ENCODE measurements at regions not wholly inside any gene's neighbourhood (a gene's known extent, or its start where the extent isn't known, plus 50 kb on each side); places are given as distances from the start of the nearest gene placed in this dataset.

- TF ChIP-seq, protein P1, sequence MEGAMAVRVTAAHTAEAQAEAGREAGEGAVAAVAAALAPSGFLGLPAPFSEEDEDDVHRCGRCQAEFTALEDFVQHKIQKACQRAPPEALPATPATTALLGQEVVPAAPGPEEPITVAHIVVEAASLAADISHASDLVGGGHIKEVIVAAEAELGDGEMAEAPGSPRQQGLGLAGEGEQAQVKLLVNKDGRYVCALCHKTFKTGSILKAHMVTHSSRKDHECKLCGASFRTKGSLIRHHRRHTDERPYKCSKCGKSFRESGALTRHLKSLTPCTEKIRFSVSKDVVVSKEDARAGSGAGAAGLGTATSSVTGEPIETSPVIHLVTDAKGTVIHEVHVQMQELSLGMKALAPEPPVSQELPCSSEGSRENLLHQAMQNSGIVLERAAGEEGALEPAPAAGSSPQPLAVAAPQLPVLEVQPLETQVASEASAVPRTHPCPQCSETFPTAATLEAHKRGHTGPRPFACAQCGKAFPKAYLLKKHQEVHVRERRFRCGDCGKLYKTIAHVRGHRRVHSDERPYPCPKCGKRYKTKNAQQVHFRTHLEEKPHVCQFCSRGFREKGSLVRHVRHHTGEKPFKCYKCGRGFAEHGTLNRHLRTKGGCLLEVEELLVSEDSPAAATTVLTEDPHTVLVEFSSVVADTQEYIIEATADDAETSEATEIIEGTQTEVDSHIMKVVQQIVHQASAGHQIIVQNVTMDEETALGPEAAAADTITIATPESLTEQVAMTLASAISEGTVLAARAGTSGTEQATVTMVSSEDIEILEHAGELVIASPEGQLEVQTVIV (IDR thresholded peaks at IDR 0.05; ENCODE audit: borderline replicate concordance, partially characterized antibody): no peak
- no peak for TF ChIP-seq GABPA (IDR thresholded peaks at IDR 0.05; ENCODE audit: low read depth)
- no peak for TF ChIP-seq RAD51 (IDR thresholded peaks at IDR 0.05)
- no peak for TF ChIP-seq SUPT20H (IDR thresholded peaks at IDR 0.05; ENCODE audit: borderline replicate concordance, control insufficient read depth, low read depth, low read length)
- no peak for TF ChIP-seq ZBTB4 (CRISPR knock-in tag; IDR thresholded peaks at IDR 0.05)
- no peak for TF ChIP-seq HCFC1 (IDR thresholded peaks at IDR 0.05; ENCODE audit: low read length)
- TF ChIP-seq BRCA1 (IDR thresholded peaks at IDR 0.05; ENCODE audit: low read depth, low read length): no peak
- TF ChIP-seq, protein P2, sequence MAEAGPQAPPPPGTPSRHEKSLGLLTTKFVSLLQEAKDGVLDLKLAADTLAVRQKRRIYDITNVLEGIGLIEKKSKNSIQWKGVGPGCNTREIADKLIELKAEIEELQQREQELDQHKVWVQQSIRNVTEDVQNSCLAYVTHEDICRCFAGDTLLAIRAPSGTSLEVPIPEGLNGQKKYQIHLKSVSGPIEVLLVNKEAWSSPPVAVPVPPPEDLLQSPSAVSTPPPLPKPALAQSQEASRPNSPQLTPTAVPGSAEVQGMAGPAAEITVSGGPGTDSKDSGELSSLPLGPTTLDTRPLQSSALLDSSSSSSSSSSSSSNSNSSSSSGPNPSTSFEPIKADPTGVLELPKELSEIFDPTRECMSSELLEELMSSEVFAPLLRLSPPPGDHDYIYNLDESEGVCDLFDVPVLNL (IDR thresholded peaks at IDR 0.05; ENCODE audit: low read depth, low read length): no peak
- no peak for TF ChIP-seq KAT2A (conservative IDR thresholded peaks at IDR 0.05; ENCODE audit: control insufficient read depth, low read depth, low read length)
- TF ChIP-seq ZNF592 (IDR thresholded peaks at IDR 0.05): no peak
- no peak for TF ChIP-seq RFX5 (IDR thresholded peaks at IDR 0.05; ENCODE audit: low read depth, low read length)
- no peak for TF ChIP-seq SIX5 (IDR thresholded peaks at IDR 0.05; ENCODE audit: low read depth, low read length, severe bottlenecking)
- no peaks in the 10 kb centered on the region for H3K36me3 ChIP-seq (ENCODE audit: control insufficient read depth in 2 of 2, insufficient read depth in 2 of 2, low read length in 1 of 2)
- CTCF ChIA-PET: no interaction called here
- no peak for FAIRE-seq
- H3K4me2 ChIP-seq (ENCODE audit: control insufficient read depth, insufficient read depth): no peak overlapping the region
- no peak for DNase-seq (ENCODE audit: low read depth, low spot score)
- no peaks in the 10 kb centered on the region for H3K9me3 ChIP-seq (replicated peaks; ENCODE audit: control insufficient read depth, insufficient read depth, low read length)
- no peaks in the 10 kb centered on the region for H4K20me1 ChIP-seq (ENCODE audit: control insufficient read depth, insufficient read depth)
- SMC1A ChIA-PET (ENCODE audit: uncharacterized antibody, unreplicated experiment): interaction anchor here (1.0 kb wide), 1 partner anchor 12 kb away, joined by 3 read pairs; no protein-coding TSS in a partner anchor
- in situ Hi-C loops (cut with MboI) (no loop called here), intact Hi-C loops (cut with micrococcal nuclease; ENCODE audit: unreplicated experiment) (no loop called here)
- no peak overlapping the region for H2AFZ ChIP-seq (ENCODE audit: control insufficient read depth, low read depth, low read length)
- WGBS (ENCODE audit: insufficient coverage, insufficient replicate concordance, low lambda C conversion rate, missing lambda C conversion rate): 27% methylated on average over 11 of the region's 11 CpGs
- no peaks in the 10 kb centered on the region for H3K27me3 ChIP-seq (replicated peaks in 1 of 2; ENCODE audit: control insufficient read depth in 2 of 2, insufficient read depth in 2 of 2, low read length in 1 of 2)
- H3K4me3 ChIP-seq: no peak overlapping the region
- H3K9ac ChIP-seq (ENCODE audit: control insufficient read depth, insufficient read depth, low read length): no peak overlapping the region
- H3K4me1 ChIP-seq (ENCODE audit: control insufficient read depth, insufficient read depth, low read length): no peaks in the 10 kb centered on the region
- no peak for ATAC-seq
- no TSS peak for BruUV-seq (replicated peaks)
- no peaks in the 10 kb centered on the region for H3K79me2 ChIP-seq (ENCODE audit: control insufficient read depth, insufficient read depth, low read length)
- H3K27ac ChIP-seq (ENCODE audit: control insufficient read depth, insufficient read depth): no peak overlapping the region
- RAD21 ChIA-PET (ENCODE audit: unreplicated experiment): no interaction called here
- POLR2A ChIA-PET: no interaction called here
Observed at GRCh38 chr10:57968328-57969016, 299.2 kb downstream of the IPMK start.

All from GM12878 (cell line).